ENCODE measurements at regions not wholly inside any gene's neighbourhood (a gene's known extent, or its start where the extent isn't known, plus 50 kb on each side); places are given as distances from the start of the nearest gene placed in this dataset.

DNA sequence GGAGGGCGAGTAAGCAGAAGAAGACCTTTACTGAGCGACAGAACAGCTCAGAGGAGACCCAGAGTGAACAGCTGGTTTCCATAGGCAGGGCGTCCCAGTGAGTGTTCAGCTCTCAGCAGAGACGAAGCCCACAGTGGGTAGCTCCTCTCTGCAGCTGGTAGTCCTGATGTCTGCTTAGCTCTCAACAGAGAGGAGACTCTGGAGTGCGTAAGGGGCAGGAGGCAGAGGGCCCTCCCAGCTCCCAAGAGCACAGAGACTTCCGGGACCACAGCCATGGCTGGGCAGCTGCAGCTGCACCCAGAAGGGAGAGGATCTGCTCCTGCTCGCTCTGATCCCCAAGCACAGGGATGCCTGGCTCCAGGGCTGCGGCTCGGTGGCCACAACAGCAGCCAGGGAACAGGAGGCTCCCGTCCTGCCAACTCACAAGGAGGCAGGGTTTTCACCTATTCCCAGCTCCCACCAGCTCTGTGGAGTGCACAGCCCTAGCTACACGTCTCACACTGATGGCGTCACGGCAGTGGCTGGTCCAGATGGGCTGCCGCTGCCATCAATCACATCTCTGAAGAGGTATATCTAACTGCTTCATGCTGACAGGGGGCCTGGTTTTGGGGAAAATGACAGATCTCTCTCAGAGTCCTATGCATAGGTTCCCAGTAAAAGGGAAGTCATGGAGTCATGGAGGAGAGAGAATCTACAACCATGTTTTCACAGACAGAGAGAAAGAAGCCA, 2660.1 kb upstream of the PCDH20 start:
- H3K4me1 ChIP-seq (replicated peaks in 1 of 2) = no peaks in the 10 kb centered on the region
- no peaks in the 10 kb centered on the region for H3K27me3 ChIP-seq
- no peak for DNase-seq
- TF ChIP-seq POLR2A (IDR thresholded peaks at IDR 0.05) = no peak
- TF ChIP-seq, protein P1, sequence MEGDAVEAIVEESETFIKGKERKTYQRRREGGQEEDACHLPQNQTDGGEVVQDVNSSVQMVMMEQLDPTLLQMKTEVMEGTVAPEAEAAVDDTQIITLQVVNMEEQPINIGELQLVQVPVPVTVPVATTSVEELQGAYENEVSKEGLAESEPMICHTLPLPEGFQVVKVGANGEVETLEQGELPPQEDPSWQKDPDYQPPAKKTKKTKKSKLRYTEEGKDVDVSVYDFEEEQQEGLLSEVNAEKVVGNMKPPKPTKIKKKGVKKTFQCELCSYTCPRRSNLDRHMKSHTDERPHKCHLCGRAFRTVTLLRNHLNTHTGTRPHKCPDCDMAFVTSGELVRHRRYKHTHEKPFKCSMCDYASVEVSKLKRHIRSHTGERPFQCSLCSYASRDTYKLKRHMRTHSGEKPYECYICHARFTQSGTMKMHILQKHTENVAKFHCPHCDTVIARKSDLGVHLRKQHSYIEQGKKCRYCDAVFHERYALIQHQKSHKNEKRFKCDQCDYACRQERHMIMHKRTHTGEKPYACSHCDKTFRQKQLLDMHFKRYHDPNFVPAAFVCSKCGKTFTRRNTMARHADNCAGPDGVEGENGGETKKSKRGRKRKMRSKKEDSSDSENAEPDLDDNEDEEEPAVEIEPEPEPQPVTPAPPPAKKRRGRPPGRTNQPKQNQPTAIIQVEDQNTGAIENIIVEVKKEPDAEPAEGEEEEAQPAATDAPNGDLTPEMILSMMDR (IDR thresholded peaks at IDR 0.05) = no peak
- 83 to 88% (median 85%) methylated on average over 10 to 14 of the region's 14 CpGs for WGBS, 4 donors
- intact Hi-C loops (cut with DNase I) = no loop called here
- H3K36me3 ChIP-seq (replicated peaks in 1 of 2) = no peaks in the 10 kb centered on the region
- H3K27ac ChIP-seq = no peak overlapping the region
- H3K9me3 ChIP-seq (replicated peaks in 1 of 3) = no peaks in the 10 kb centered on the region
- no peak overlapping the region for H3K4me3 ChIP-seq

DNA sequence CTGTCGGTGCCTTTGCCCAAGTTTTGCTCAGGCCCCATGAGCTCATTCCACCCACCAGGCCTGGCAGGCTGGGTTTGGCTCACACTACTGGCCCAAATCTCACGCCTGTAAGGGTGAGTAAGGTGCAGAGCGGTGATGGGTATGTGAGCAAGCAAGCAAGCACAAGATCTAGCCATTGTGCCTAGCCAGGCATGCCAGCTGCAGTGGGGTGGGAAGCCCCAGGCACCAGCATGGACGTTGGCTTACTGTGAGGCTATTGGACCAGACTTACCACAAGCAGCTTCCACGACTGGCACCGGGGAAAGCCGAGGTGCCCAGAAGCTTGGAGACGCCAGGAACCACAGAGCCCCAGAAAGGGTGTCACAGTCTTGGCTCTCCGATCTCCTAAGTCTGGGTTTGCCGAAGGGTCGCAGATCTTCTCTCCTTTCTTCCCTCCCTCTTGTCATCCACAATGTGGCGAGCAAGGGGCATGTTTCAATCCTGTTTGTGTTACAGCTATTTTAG, 2659.4 kb upstream of the PCDH20 start:
- no peak for DNase-seq
- WGBS, 4 donors = 83 to 91% (median 87%) methylated on average over 7 to 12 of the region's 12 CpGs
- Histone ChIP-seq H3K9me3 (replicated peaks in 1 of 3) (no peaks in the 10 kb centered on the region), H3K4me3 (no peak overlapping the region), H3K36me3 (replicated peaks in 1 of 2) (no peaks in the 10 kb centered on the region), H3K27ac (no peak overlapping the region), H3K27me3 (no peaks in the 10 kb centered on the region), H3K4me1 (replicated peaks in 1 of 2) (no peaks in the 10 kb centered on the region)
- no peak for TF ChIP-seq POLR2A (IDR thresholded peaks at IDR 0.05)
- TF ChIP-seq, protein P1 (IDR thresholded peaks at IDR 0.05) = no peak
- intact Hi-C loops (cut with DNase I) = no loop called here

DNA sequence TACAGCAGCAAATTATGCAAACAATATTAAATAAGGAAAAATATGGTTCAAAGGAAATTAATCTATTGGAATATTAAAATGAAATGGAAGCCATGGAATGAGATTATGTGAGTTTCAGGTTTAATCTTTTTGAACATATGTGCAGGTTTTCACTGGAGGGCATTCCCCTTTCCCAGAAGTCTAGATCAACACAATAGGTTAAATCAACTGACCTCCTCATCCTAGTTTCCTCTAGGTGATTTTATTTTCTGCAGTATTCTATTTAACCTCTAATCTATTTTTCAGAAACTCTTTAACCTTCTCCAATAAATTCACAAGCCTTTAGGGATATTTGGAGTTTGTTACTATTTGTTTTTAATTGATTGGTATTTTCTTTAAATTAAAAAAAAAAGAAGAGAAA, 2657.6 kb upstream of the PCDH20 start:
- no peaks in the 10 kb centered on the region for H3K9me3 ChIP-seq (replicated peaks in 1 of 3)
- no peak for DNase-seq
- no peaks in the 10 kb centered on the region for H3K27me3 ChIP-seq
- H3K27ac ChIP-seq = no peak overlapping the region
- no peaks in the 10 kb centered on the region for H3K4me1 ChIP-seq (replicated peaks in 1 of 2)
- TF ChIP-seq, protein P1 (IDR thresholded peaks at IDR 0.05) = no peak
- TF ChIP-seq POLR2A (IDR thresholded peaks at IDR 0.05) = no peak
- intact Hi-C loops (cut with DNase I) = no loop called here
- H3K4me3 ChIP-seq = no peak overlapping the region
- no peaks in the 10 kb centered on the region for H3K36me3 ChIP-seq (replicated peaks in 1 of 2)

DNA sequence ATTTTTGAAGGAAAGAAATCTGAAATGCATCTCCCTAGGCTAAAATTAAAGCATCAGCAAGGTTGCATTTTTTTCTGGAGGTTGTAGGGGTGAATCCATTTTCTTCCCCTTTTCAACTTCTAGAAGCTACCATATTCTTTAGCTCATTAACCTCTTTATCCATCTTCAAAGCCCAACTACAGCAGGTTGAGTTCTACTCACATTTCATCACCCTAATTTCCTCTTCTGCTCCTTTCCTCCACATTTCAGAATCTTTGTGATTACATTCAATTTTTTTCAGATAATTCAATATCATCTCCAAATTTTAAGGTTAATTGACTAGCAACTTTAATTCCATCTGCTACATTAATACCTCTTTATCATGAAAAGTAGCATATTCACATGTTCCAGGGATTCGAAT, 2655.7 kb upstream of the PCDH20 start:
- Histone ChIP-seq H3K4me3 (no peak overlapping the region), H3K36me3 (replicated peaks in 1 of 2) (no peaks in the 10 kb centered on the region), H3K27me3 (no peaks in the 10 kb centered on the region), H3K9me3 (replicated peaks in 1 of 3) (no peaks in the 10 kb centered on the region), H3K4me1 (replicated peaks in 1 of 2) (no peaks in the 10 kb centered on the region), H3K27ac (no peak overlapping the region)
- intact Hi-C loops (cut with DNase I) = no loop called here
- TF ChIP-seq POLR2A (IDR thresholded peaks at IDR 0.05) = no peak
- TF ChIP-seq, protein P1 (IDR thresholded peaks at IDR 0.05) = no peak
- DNase-seq = no peak
- WGBS, 4 donors = 73 to 79% (median 75%) methylated on average over 1 of the region's 1 CpG
